ENCODE measurements at regions not wholly inside any gene's neighbourhood (a gene's known extent, or its start where the extent isn't known, plus 50 kb on each side); places are given as distances from the start of the nearest gene placed in this dataset.

GRCh38 chr2:198414976-198415375, 610.6 kb downstream of the PLCL1 start:
- no peak for TF ChIP-seq EZH2phosphoT487 (IDR thresholded peaks at IDR 0.05; ENCODE audit: low read length)
- no peak for TF ChIP-seq CTCF (IDR thresholded peaks at IDR 0.05; ENCODE audit: low read length)
- no peak for TF ChIP-seq EZH2 (optimal IDR thresholded peaks at IDR 0.05; ENCODE audit: low read depth, low read length)
